SK-N-SH (cell line): ENCODE measurements at regions not wholly inside any gene's neighbourhood (a gene's known extent, or its start where the extent isn't known, plus 50 kb on each side); places are given as distances from the start of the nearest gene placed in this dataset.

Source experiments
- CTCF ChIA-PET: fragments of 300-600, 350-600 bp; formaldehyde crosslinking; extraction: SDS; loops from one replicate; lab custom pipeline; 2021; lab: Yijun Ruan, JAX
- POLR2A ChIA-PET: fragments of 350-600 bp; sonication (Branson Sonifier 250); formaldehyde crosslinking; extraction: SDS; loops from one replicate; lab custom pipeline; 2020; ENCODE audit warnings: antibody characterized with exemption, inconsistent platforms; lab: Yijun Ruan, JAX
- DNase-seq: peaks from one replicate; pipeline ENCODE4 v3.0.0; 2012
- H2AFZ ChIP-seq: fragments of 200-600 bp; sonication (generic); 2 replicates; pipeline ENCODE4 v1.8.1; 2016; ENCODE audit warnings: antibody characterized with exemption, mild to moderate bottlenecking, low read depth
- H3F3A ChIP-seq: fragments of 200-600 bp; sonication (generic); replicated peaks from 2 replicates; pipeline ENCODE3; 2016; ENCODE audit warnings: antibody characterized with exemption, mild to moderate bottlenecking; ENCODE audit not compliant: insufficient read depth
- H3K27ac ChIP-seq, 2 experiments: fragments of 200-500 bp in 1 of 2; fragments of 200-600 bp in 1 of 2; sonication (Bioruptor generic) in 1 of 2; sonication (generic), shearing (Covaris generic) in 1 of 2; 2 replicates each; pipeline versions ENCODE4 v1.5.1 to v1.6.1; 2014 to 2016; ENCODE audit warnings: low read depth in 2 of 2, inconsistent platforms in 1 of 2, low read length in 1 of 2, mild to moderate bottlenecking in 1 of 2, mixed read lengths in 1 of 2
- H3K27me3 ChIP-seq: fragments of 200-600 bp; sonication (generic), shearing (Covaris generic); 2 replicates; pipeline ENCODE4 v1.6.1; 2016; ENCODE audit warnings: mixed run types; ENCODE audit not compliant: insufficient read depth
- H3K36me3 ChIP-seq, 2 experiments: fragments of 200-500 bp in 1 of 2; fragments of 200-600 bp in 1 of 2; sonication (Bioruptor generic) in 1 of 2; sonication (generic) in 1 of 2; replicated peaks in 1 of 2; 2 replicates each; pipeline versions ENCODE3 to v1.5.1; 2014 to 2016; ENCODE audit warnings: low read length in 1 of 2, mild to moderate bottlenecking in 1 of 2; ENCODE audit not compliant: insufficient read depth in 2 of 2, control insufficient read depth in 1 of 2
- H3K4me1 ChIP-seq, 2 experiments: fragments of 200-500 bp in 1 of 2; fragments of 200-600 bp in 1 of 2; sonication (Bioruptor generic) in 1 of 2; sonication (generic), shearing (Covaris generic) in 1 of 2; 2 replicates each; pipeline versions ENCODE4 v1.5.1 to v1.6.1; 2014 to 2016; ENCODE audit warnings: low read depth in 1 of 2, low read length in 1 of 2, mixed run types in 1 of 2; ENCODE audit not compliant: insufficient read depth in 2 of 2, control insufficient read depth in 1 of 2
- H3K4me2 ChIP-seq: fragments of 200-600 bp; sonication (generic), shearing (Covaris generic); 2 replicates; pipeline ENCODE4 v1.6.1; 2017; ENCODE audit warnings: mixed run types
- H3K4me3 ChIP-seq, 2 experiments: fragments of 200-500 bp in 1 of 2; fragments of 200-600 bp in 1 of 2; sonication (Bioruptor generic) in 1 of 2; sonication (generic), shearing (Covaris generic) in 1 of 2; 2 replicates each; pipeline versions ENCODE4 v1.5.1 to v1.8.1; 2014 to 2016; ENCODE audit warnings: low read depth in 2 of 2, inconsistent platforms in 1 of 2, low read length in 1 of 2, mild to moderate bottlenecking in 1 of 2, mixed read lengths in 1 of 2, moderate library complexity in 1 of 2
- H3K79me2 ChIP-seq: fragments of 200-600 bp; sonication (generic); 2 replicates; pipeline ENCODE4 v1.8.1; 2017; ENCODE audit warnings: mild to moderate bottlenecking; ENCODE audit not compliant: insufficient read depth
- H3K9ac ChIP-seq: fragments of 200-600 bp; sonication (generic); 2 replicates; pipeline ENCODE4 v1.6.1; 2017; ENCODE audit warnings: mixed run types
- H3K9me2 ChIP-seq: fragments of 200-600 bp; sonication (generic); 2 replicates; pipeline ENCODE4 v1.6.1; 2017; ENCODE audit warnings: mixed run types
- H3K9me3 ChIP-seq: fragments of 200-600 bp; sonication (generic); 2 replicates; pipeline ENCODE4 v1.6.1; 2017; ENCODE audit warnings: mixed run types, mild to moderate bottlenecking, moderate library complexity
- H4K20me1 ChIP-seq: fragments of 200-600 bp; sonication (generic); 2 replicates; pipeline ENCODE4 v1.6.1; 2017; ENCODE audit warnings: mild to moderate bottlenecking, mixed run types; ENCODE audit not compliant: insufficient read depth
- EP300 ChIP-seq, 2 experiments: IDR thresholded peaks; 2 replicates each; pipeline versions ENCODE4 v1.4.0 to v1.6.1; 2012; ENCODE audit warnings: borderline replicate concordance in 1 of 2, low read depth in 1 of 2, low read length in 1 of 2
- EZH2phosphoT487 ChIP-seq: fragments of 200-600 bp; sonication (generic); IDR thresholded peaks from 2 replicates; pipeline ENCODE4 v1.6.1; 2017; ENCODE audit warnings: low read depth, mixed run types, mild to moderate bottlenecking, antibody characterized with exemption, moderate library complexity, borderline replicate concordance
- FOXJ3 ChIP-seq: sonication (generic); formaldehyde crosslinking; IDR thresholded peaks from 2 replicates; pipeline ENCODE4 v1.5.1; 2020; ENCODE audit warnings: mild to moderate bottlenecking, missing genetic modification reagents
- FOXM1 ChIP-seq: IDR thresholded peaks from 2 replicates; pipeline ENCODE4 v1.4.0; 2012; ENCODE audit warnings: low read depth, mild to moderate bottlenecking
- GABPA ChIP-seq: IDR thresholded peaks from 2 replicates; pipeline ENCODE4 v1.4.0; 2012; ENCODE audit warnings: low read depth, mild to moderate bottlenecking
- GATA2 ChIP-seq: sonication (generic); formaldehyde crosslinking; IDR thresholded peaks from 2 replicates; pipeline ENCODE4 v1.5.0; 2020; ENCODE audit warnings: mild to moderate bottlenecking, missing genetic modification reagents
- JUND ChIP-seq: IDR thresholded peaks from 2 replicates; pipeline ENCODE4 v1.4.0; 2012
- MEF2A ChIP-seq: IDR thresholded peaks from 2 replicates; pipeline ENCODE4 v1.4.0; 2012; ENCODE audit warnings: low read depth, borderline replicate concordance
- PBX3 ChIP-seq: IDR thresholded peaks from 2 replicates; pipeline ENCODE4; 2012
- REST ChIP-seq: IDR thresholded peaks from 2 replicates; pipeline ENCODE4 v1.6.1; 2012; ENCODE audit warnings: mild to moderate bottlenecking, low read depth, low read length, moderate library complexity
- RXRA ChIP-seq: IDR thresholded peaks from 2 replicates; pipeline ENCODE4 v1.4.0; 2012; ENCODE audit warnings: low read depth, mild to moderate bottlenecking, borderline replicate concordance
- SMC3 ChIP-seq: IDR thresholded peaks from 2 replicates; pipeline ENCODE4 v1.6.1; 2012; ENCODE audit warnings: low read depth, low read length, improper control_type of control experiment
- TCF12 ChIP-seq: IDR thresholded peaks from 2 replicates; pipeline ENCODE4 v1.4.0; 2012
- TEAD4 ChIP-seq: IDR thresholded peaks from 2 replicates; pipeline ENCODE4 v1.4.0; 2012; ENCODE audit warnings: mild to moderate bottlenecking, borderline replicate concordance; ENCODE audit not compliant: insufficient read depth
- ZBTB33 ChIP-seq: IDR thresholded peaks from 2 replicates; pipeline ENCODE4 v1.4.0; 2012; ENCODE audit warnings: low read depth, borderline replicate concordance
- WGBS: methylation state at CpG from one replicate; pipeline ENCODE4 v1.1.6; 2017; ENCODE audit warnings: low lambda C conversion rate; 5-methylcytosine and 5-hydroxymethylcytosine counted together

DNA sequence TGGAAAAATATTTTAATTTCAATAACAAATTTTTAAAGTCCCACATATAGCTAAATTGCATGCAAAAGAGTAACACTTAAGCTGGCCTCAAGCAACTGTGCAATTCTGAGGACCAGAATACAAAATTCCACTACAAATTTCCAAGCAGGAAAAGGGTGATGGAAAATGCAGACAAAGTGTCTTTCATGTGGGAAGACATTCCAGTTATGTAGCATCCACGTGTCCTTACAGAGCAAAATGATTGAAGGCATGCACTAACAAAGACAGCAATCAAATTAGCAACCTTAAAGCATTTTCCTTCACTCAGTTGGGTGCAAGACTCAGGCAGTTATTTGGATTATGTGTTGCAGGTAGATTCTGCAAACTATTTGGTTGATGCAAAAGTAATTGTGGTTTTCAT is 203.7 kb downstream of the HERPUD2 start:
- H3K4me2 ChIP-seq: no peak overlapping the region
- no peak overlapping the region for H3K9ac ChIP-seq
- ChIA-PET CTCF (interaction anchor here (1.2 to 1.4 kb wide), 2 partner anchors 11 to 27 kb away, joined by 3 read pairs; no protein-coding TSS in a partner anchor), POLR2A (no interaction called here)
- H3K9me2 ChIP-seq: no peaks in the 10 kb centered on the region
- TF ChIP-seq PBX3 (no peak), ZBTB33 (no peak), EZH2phosphoT487 (no peak), EP300 (IDR thresholded peaks at IDR 0.05; ENCODE audit: borderline replicate concordance in 1 of 2, low read depth in 1 of 2, low read length in 1 of 2) (no peak), MEF2A (no peak), FOXJ3 (CRISPR knock-in tag) (no peak), FOXM1 (no peak), SMC3 (no peak), TEAD4 (no peak), JUND (no peak), TCF12 (no peak), REST (no peak), GATA2 (no peak), GABPA (no peak), RXRA (no peak)
- H3K4me1 ChIP-seq: peaks cover 0 to 4% of the 10 kb centered on the region in 2 experiments; a peak in 1 of 4 replicates
- 14% methylated on average over 1 of the region's 1 CpG for WGBS
- no peak for DNase-seq
- H3K79me2 ChIP-seq: no peaks in the 10 kb centered on the region
- H3K36me3 ChIP-seq: no peaks in the 10 kb centered on the region
- H2AFZ ChIP-seq: no peak overlapping the region
- no peak overlapping the region for H3K4me3 ChIP-seq
- H3K27ac ChIP-seq: no peak overlapping the region
- H4K20me1 ChIP-seq: no peaks in the 10 kb centered on the region
- H3K27me3 ChIP-seq: peaks cover 10% of the 10 kb centered on the region; the same call in 1 of the 2 replicates
- H3K9me3 ChIP-seq: no peaks in the 10 kb centered on the region
- H3F3A ChIP-seq: no peaks in the 10 kb centered on the region
